HL-60 (cell line): ENCODE measurements at regions not wholly inside any gene's neighbourhood (a gene's known extent, or its start where the extent isn't known, plus 50 kb on each side); places are given as distances from the start of the nearest gene placed in this dataset.

Source experiments
- DNase-seq, 2 experiments: peaks; one replicate each; pipeline ENCODE4 v3.0.0-alpha.2; 2010 to 2020; ENCODE audit warnings: low read depth in 1 of 2, low spot score in 1 of 2
- H3K27ac ChIP-seq: fragments of 250-450 bp; sonication (Bioruptor Pico); replicated peaks from 2 replicates; pipeline ENCODE4 v1.5.1; 2020; ENCODE audit warnings: mild to moderate bottlenecking, moderate library complexity
- H3K27me3 ChIP-seq: fragments of 250-450 bp; sonication (Bioruptor Pico); 2 replicates; pipeline ENCODE4 v1.5.1; 2021; ENCODE audit warnings: mild to moderate bottlenecking, moderate library complexity; ENCODE audit not compliant: insufficient read depth, poor library complexity, severe bottlenecking
- H3K4me3 ChIP-seq: replicated peaks from 2 replicates; pipeline ENCODE4 v1.5.1; 2011; ENCODE audit warnings: mild to moderate bottlenecking, control low read depth, low read length; ENCODE audit not compliant: insufficient read depth
- CTCF ChIP-seq: IDR thresholded peaks from one replicate; pipeline ENCODE4 v1.5.1; 2011; ENCODE audit warnings: low read length, control low read depth, inconsistent platforms; ENCODE audit not compliant: insufficient read depth
- GABPA ChIP-seq: IDR thresholded peaks from 2 replicates; pipeline ENCODE4 v1.6.1; 2012; ENCODE audit warnings: low read depth
- POLR2AphosphoS5 ChIP-seq: IDR thresholded peaks from 2 replicates; pipeline ENCODE4 v1.6.1; 2012; ENCODE audit warnings: low read depth
- SPI1 ChIP-seq: IDR thresholded peaks from 2 replicates; pipeline ENCODE4 v1.6.1; 2012; ENCODE audit warnings: low read depth, mild to moderate bottlenecking, borderline replicate concordance
- TF ChIP-seq, protein P1 (sequence below): IDR thresholded peaks from 2 replicates; pipeline ENCODE4 v1.6.1; 2012; ENCODE audit warnings: low read depth; ENCODE audit not compliant: insufficient replicate concordance

GRCh38 chr10:111875725-111876124 is 307.8 kb downstream of the GPAM start:
- H3K27me3 ChIP-seq, result peaks cover 5% of the 10 kb centered on the region
- TF ChIP-seq GABPA, result no peak
- TF ChIP-seq, protein P1, sequence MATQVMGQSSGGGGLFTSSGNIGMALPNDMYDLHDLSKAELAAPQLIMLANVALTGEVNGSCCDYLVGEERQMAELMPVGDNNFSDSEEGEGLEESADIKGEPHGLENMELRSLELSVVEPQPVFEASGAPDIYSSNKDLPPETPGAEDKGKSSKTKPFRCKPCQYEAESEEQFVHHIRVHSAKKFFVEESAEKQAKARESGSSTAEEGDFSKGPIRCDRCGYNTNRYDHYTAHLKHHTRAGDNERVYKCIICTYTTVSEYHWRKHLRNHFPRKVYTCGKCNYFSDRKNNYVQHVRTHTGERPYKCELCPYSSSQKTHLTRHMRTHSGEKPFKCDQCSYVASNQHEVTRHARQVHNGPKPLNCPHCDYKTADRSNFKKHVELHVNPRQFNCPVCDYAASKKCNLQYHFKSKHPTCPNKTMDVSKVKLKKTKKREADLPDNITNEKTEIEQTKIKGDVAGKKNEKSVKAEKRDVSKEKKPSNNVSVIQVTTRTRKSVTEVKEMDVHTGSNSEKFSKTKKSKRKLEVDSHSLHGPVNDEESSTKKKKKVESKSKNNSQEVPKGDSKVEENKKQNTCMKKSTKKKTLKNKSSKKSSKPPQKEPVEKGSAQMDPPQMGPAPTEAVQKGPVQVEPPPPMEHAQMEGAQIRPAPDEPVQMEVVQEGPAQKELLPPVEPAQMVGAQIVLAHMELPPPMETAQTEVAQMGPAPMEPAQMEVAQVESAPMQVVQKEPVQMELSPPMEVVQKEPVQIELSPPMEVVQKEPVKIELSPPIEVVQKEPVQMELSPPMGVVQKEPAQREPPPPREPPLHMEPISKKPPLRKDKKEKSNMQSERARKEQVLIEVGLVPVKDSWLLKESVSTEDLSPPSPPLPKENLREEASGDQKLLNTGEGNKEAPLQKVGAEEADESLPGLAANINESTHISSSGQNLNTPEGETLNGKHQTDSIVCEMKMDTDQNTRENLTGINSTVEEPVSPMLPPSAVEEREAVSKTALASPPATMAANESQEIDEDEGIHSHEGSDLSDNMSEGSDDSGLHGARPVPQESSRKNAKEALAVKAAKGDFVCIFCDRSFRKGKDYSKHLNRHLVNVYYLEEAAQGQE, result no peak
- no peak for TF ChIP-seq SPI1
- TF ChIP-seq CTCF, result no peak
- DNase-seq, result no peak
- no peak overlapping the region for H3K27ac ChIP-seq
- no peak overlapping the region for H3K4me3 ChIP-seq

GRCh38 chr10:111877258-111877657 is 306.3 kb downstream of the GPAM start:
- DNase-seq, result no peak
- Histone ChIP-seq H3K4me3 (no peak overlapping the region), H3K27ac (no peak overlapping the region), H3K27me3 (peaks cover 5% of the 10 kb centered on the region)
- TF ChIP-seq SPI1 (no peak), CTCF (no peak), GABPA (no peak), POLR2AphosphoS5 (no peak)
- TF ChIP-seq, protein P1, result no peak

GRCh38 chr10:111879969-111880368 is 303.6 kb downstream of the GPAM start:
- no peak overlapping the region for H3K4me3 ChIP-seq
- DNase-seq, result no peak
- peaks cover 5% of the 10 kb centered on the region for H3K27me3 ChIP-seq
- TF ChIP-seq SPI1, result no peak
- TF ChIP-seq POLR2AphosphoS5, result no peak
- TF ChIP-seq GABPA, result no peak
- TF ChIP-seq, protein P1, result no peak
- TF ChIP-seq CTCF, result no peak
- H3K27ac ChIP-seq, result no peak overlapping the region
